ENCODE measurements at regions not wholly inside any gene's neighbourhood (a gene's known extent, or its start where the extent isn't known, plus 50 kb on each side); places are given as distances from the start of the nearest gene placed in this dataset.

GRCh38 chr9:20022410-20022809 lies 233.6 kb upstream of the SLC24A2 start:
- in situ Hi-C loops (cut with HindIII; ENCODE audit: low pct_unique_long_range_greater_than_20kb, low sequenced_read_pairs), result no loop called here
- no peak for TF ChIP-seq JUND (IDR thresholded peaks at IDR 0.05; ENCODE audit: low read depth)
- no peak for DNase-seq (ENCODE audit: low read depth in 1 of 2, low spot score in 1 of 2)

- in situ Hi-C loops (cut with HindIII; ENCODE audit: low pct_unique_long_range_greater_than_20kb, low sequenced_read_pairs), result no loop called here
- DNase-seq (ENCODE audit: low read depth in 1 of 2, low spot score in 1 of 2), result no peak
- TF ChIP-seq JUND (IDR thresholded peaks at IDR 0.05; ENCODE audit: low read depth), result no peak
These were observed 227.8 kb upstream of the SLC24A2 start for GRCh38 chr9:20016611-20017010.

DNA sequence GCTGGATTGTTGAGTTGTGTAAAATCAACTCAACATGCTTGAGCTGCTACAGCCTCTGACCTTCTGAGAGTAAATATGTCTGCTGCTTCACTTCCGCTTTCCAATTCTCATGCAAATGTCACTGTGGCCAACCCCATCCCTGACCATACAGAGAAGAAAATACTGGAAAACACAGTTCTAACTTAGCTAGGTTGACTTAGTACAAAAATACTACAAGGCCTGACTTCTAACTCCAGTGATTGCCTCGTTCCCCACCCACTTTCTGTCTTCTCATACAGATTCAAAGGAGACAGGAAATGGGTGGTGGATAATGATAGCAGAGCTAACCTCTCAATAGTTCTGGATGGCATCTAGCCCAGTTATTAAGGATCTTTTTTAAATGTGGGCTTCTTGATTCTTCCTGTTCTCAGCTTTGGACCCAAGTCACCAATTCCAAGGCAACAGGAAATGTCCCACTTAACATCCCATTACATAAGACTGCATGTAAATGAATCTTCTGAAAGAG lies 226.6 kb upstream of the SLC24A2 start:
- in situ Hi-C loops (cut with HindIII; ENCODE audit: low pct_unique_long_range_greater_than_20kb, low sequenced_read_pairs), result no loop called here
- no peak for TF ChIP-seq JUND (IDR thresholded peaks at IDR 0.05; ENCODE audit: low read depth)
- no peak for DNase-seq (ENCODE audit: low read depth in 1 of 2, low spot score in 1 of 2)

DNA sequence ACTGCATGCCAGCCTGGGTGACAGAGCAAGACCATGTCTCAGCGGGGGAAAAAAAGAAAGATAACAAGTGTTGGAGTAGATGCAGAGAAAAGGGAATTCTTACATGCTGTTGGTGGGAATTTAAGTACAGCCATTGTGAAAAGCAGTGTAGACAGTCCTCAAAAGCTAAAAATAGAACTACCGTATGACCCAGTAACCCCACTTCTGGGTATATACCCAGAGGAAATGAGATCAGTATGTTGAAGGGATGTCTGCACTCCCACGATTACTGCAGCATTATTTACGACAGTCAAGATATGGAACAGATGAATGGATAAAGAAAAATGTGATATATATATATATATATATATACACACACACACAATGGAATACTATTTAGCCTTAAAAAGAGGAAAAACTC lies 225.3 kb upstream of the SLC24A2 start:
- no peak for TF ChIP-seq JUND (IDR thresholded peaks at IDR 0.05; ENCODE audit: low read depth)
- in situ Hi-C loops (cut with HindIII; ENCODE audit: low pct_unique_long_range_greater_than_20kb, low sequenced_read_pairs), result no loop called here
- DNase-seq (ENCODE audit: low read depth in 1 of 2, low spot score in 1 of 2), result no peak

DNA sequence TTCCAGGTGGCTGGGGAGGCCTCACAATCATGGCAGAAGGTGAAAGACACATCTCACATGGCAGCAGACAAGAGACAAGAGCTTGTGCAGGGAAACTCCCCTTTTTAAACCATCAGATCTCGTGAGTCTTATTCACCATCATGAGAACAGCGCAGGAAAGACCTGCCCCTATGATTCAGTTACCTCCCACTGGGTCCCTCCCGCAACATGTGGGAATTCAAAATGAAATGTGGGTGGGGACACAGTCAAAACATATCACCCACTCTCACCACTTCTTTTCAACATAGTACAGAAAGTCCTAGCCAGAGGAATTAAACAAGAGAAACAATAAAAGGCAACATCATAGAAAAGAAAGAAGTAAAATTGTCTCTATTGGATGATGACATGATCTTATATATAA lies 223.4 kb upstream of the SLC24A2 start:
- in situ Hi-C loops (cut with HindIII; ENCODE audit: low pct_unique_long_range_greater_than_20kb, low sequenced_read_pairs), result no loop called here
- DNase-seq (ENCODE audit: low read depth in 1 of 2, low spot score in 1 of 2), result no peak
- no peak for TF ChIP-seq JUND (IDR thresholded peaks at IDR 0.05; ENCODE audit: low read depth)

GRCh38 chr9:20009606-20010005 lies 220.8 kb upstream of the SLC24A2 start:
- DNase-seq (ENCODE audit: low read depth in 1 of 2, low spot score in 1 of 2), result no peak
- no peak for TF ChIP-seq JUND (IDR thresholded peaks at IDR 0.05; ENCODE audit: low read depth)
- in situ Hi-C loops (cut with HindIII; ENCODE audit: low pct_unique_long_range_greater_than_20kb, low sequenced_read_pairs), result no loop called here

- TF ChIP-seq JUND (IDR thresholded peaks at IDR 0.05; ENCODE audit: low read depth), result no peak
- DNase-seq (ENCODE audit: low read depth in 1 of 2, low spot score in 1 of 2), result no peak
- in situ Hi-C loops (cut with HindIII; ENCODE audit: low pct_unique_long_range_greater_than_20kb, low sequenced_read_pairs), result no loop called here
These were observed 213.2 kb upstream of the SLC24A2 start for GRCh38 chr9:20002011-20002410.

DNA sequence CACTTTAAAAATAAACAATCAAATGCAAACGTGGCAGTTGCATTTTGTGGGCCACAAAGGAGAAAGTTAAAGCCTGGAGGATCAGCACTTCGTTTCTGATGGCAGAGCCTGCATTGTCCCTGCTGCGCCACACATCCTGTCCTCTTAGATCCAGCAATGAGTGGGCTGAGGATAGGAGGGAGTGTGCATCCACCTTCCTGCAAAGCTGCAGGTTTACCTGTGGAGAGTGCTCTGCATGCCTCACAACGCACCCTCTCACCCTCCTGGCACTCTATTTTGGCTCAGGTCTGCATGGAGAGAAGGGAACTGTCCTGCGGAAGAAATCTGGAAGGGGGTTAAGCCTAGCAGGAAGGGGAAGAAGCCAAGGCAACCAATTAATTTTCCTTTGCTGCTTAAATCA lies 212.2 kb upstream of the SLC24A2 start:
- DNase-seq (ENCODE audit: low read depth in 1 of 2, low spot score in 1 of 2), result no peak
- in situ Hi-C loops (cut with HindIII; ENCODE audit: low pct_unique_long_range_greater_than_20kb, low sequenced_read_pairs), result no loop called here
- TF ChIP-seq JUND (IDR thresholded peaks at IDR 0.05; ENCODE audit: low read depth), result no peak

- in situ Hi-C loops (cut with HindIII; ENCODE audit: low pct_unique_long_range_greater_than_20kb, low sequenced_read_pairs), result no loop called here
- DNase-seq (ENCODE audit: low read depth in 1 of 2, low spot score in 1 of 2), result no peak
- TF ChIP-seq JUND (IDR thresholded peaks at IDR 0.05; ENCODE audit: low read depth), result no peak
These were observed 210.7 kb upstream of the SLC24A2 start for GRCh38 chr9:19999491-20000057.

GRCh38 chr9:19998823-19999455 lies 210.1 kb upstream of the SLC24A2 start:
- in situ Hi-C loops (cut with HindIII; ENCODE audit: low pct_unique_long_range_greater_than_20kb, low sequenced_read_pairs), result no loop called here
- TF ChIP-seq JUND (IDR thresholded peaks at IDR 0.05; ENCODE audit: low read depth), result no peak
- no peak for DNase-seq (ENCODE audit: low read depth in 1 of 2, low spot score in 1 of 2)

DNA sequence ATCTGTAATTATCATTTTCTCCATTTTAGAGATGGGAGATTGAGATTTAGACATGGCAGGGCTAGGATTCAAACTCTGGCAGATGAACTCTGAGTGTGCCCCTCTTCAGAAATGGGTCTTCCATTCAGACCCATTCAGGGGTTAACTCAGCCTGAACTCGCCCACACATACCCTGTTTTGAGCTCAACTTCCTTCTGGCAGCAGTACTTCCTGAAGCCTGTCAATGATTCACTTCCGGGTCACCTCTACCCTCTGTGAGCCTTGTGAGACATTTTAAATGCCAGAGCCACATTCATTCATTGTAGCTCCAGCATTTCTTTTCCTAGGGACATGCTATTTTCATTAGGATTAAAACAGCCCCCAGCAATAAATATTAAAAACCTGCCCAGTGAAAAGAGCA lies 209.3 kb upstream of the SLC24A2 start:
- in situ Hi-C loops (cut with HindIII; ENCODE audit: low pct_unique_long_range_greater_than_20kb, low sequenced_read_pairs), result no loop called here
- TF ChIP-seq JUND (IDR thresholded peaks at IDR 0.05; ENCODE audit: low read depth), result no peak
- DNase-seq (ENCODE audit: low read depth in 1 of 2, low spot score in 1 of 2), result no peak

DNA sequence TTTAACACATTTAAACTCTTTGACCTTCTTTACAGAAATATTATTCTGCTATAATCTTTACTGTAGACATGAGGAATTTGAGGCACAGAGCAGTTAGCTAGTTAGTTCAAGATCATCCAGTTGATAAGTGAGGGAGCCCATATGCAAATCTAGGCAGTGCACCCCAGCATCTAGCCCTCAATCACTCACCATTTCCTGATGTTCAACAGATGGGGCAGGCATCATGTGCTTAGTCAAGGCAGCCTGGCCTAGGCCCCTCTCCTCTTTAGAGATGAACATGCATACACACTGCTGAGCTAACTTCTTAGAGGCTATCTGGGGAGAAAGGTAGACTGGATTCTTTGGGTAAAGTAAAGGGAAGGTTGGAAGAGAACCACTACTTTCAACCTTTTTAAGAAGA lies 206.8 kb upstream of the SLC24A2 start:
- DNase-seq (ENCODE audit: low read depth in 1 of 2, low spot score in 1 of 2), result no peak
- in situ Hi-C loops (cut with HindIII; ENCODE audit: low pct_unique_long_range_greater_than_20kb, low sequenced_read_pairs), result no loop called here

DNA sequence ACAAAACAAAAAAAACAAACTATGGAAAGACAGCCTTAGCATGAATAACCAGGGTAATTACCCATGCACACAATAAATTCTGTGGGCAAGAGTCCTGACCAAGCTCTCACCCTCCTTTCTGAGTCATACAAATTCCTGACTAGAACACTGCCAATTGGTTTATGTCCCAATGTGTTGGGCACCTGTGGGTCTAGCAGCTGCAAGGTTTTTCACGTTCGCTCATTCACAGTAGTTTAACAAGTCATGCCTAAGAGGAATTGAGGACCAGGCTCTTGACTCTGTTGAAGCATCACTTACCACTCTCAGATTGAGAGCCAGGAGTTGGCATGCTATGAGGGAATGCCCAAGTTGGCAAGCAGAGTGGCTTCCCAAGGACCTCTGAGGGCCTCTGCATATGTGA lies 205.5 kb upstream of the SLC24A2 start:
- no peak for TF ChIP-seq JUND (IDR thresholded peaks at IDR 0.05; ENCODE audit: low read depth)
- in situ Hi-C loops (cut with HindIII; ENCODE audit: low pct_unique_long_range_greater_than_20kb, low sequenced_read_pairs), result no loop called here
- no peak for DNase-seq (ENCODE audit: low read depth in 1 of 2, low spot score in 1 of 2)

More for the DNA sequence above, 206.8 kb upstream of the SLC24A2 start:
- no peak for TF ChIP-seq JUND (IDR thresholded peaks at IDR 0.05; ENCODE audit: low read depth)

GRCh38 chr9:19992556-19992955 lies 203.7 kb upstream of the SLC24A2 start:
- in situ Hi-C loops (cut with HindIII; ENCODE audit: low pct_unique_long_range_greater_than_20kb, low sequenced_read_pairs), result no loop called here
- no peak for TF ChIP-seq JUND (IDR thresholded peaks at IDR 0.05; ENCODE audit: low read depth)
- DNase-seq (ENCODE audit: low read depth in 1 of 2, low spot score in 1 of 2), result no peak
